ENCODE measurements at regions not wholly inside any gene's neighbourhood (a gene's known extent, or its start where the extent isn't known, plus 50 kb on each side); places are given as distances from the start of the nearest gene placed in this dataset.

DNA sequence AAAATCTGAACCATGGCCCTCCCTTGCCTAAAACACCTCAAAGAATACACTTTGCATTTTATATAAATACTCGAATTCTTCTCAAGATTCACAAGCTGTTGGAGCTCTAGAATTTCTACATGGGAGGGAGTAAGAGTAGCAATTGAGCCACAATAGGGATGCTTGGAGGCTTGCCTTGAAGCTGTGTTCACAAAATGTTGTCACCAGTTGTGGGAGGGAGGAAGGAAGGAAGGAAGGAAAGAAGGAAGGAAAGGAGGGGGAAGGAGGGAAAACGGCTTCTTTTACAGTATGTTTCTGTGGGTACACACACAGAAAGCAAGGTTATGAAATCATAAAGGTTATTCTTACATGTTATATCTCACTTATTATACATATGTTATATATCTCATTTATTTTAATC, 128.6 kb upstream of the PEG3 start:
- no peaks in the 10 kb centered on the region for H3K27me3 ChIP-seq (ENCODE audit: insufficient read depth, low read depth, low read length)
- H3K4me2 ChIP-seq (ENCODE audit: low read length): no peak overlapping the region
- TF ChIP-seq EZH2 (IDR thresholded peaks at IDR 0.05; ENCODE audit: borderline replicate concordance, insufficient read depth, low read length, poor library complexity, severe bottlenecking): no peak
- TF ChIP-seq, protein P1, sequence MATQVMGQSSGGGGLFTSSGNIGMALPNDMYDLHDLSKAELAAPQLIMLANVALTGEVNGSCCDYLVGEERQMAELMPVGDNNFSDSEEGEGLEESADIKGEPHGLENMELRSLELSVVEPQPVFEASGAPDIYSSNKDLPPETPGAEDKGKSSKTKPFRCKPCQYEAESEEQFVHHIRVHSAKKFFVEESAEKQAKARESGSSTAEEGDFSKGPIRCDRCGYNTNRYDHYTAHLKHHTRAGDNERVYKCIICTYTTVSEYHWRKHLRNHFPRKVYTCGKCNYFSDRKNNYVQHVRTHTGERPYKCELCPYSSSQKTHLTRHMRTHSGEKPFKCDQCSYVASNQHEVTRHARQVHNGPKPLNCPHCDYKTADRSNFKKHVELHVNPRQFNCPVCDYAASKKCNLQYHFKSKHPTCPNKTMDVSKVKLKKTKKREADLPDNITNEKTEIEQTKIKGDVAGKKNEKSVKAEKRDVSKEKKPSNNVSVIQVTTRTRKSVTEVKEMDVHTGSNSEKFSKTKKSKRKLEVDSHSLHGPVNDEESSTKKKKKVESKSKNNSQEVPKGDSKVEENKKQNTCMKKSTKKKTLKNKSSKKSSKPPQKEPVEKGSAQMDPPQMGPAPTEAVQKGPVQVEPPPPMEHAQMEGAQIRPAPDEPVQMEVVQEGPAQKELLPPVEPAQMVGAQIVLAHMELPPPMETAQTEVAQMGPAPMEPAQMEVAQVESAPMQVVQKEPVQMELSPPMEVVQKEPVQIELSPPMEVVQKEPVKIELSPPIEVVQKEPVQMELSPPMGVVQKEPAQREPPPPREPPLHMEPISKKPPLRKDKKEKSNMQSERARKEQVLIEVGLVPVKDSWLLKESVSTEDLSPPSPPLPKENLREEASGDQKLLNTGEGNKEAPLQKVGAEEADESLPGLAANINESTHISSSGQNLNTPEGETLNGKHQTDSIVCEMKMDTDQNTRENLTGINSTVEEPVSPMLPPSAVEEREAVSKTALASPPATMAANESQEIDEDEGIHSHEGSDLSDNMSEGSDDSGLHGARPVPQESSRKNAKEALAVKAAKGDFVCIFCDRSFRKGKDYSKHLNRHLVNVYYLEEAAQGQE (IDR thresholded peaks at IDR 0.05; ENCODE audit: borderline replicate concordance): no peak
- no peak for TF ChIP-seq MXI1 (conservative IDR thresholded peaks at IDR 0.05; ENCODE audit: poor library complexity, severe bottlenecking)
- no peak for TF ChIP-seq POLR2AphosphoS5 (IDR thresholded peaks at IDR 0.05)
- H3K9me2 ChIP-seq (ENCODE audit: insufficient read depth, low read length): no peaks in the 10 kb centered on the region
- H3K4me3 ChIP-seq (ENCODE audit: low read length): no peak overlapping the region
- no peak overlapping the region for H3K27ac ChIP-seq (ENCODE audit: low read length)
- no peak overlapping the region for H3K9ac ChIP-seq (ENCODE audit: low read length)
- H2AFZ ChIP-seq (ENCODE audit: low read depth, low read length): no peak overlapping the region
- no peaks in the 10 kb centered on the region for H4K20me1 ChIP-seq (ENCODE audit: insufficient read depth)
- no peaks in the 10 kb centered on the region for H3K9me3 ChIP-seq (ENCODE audit: low read length)
- no peaks in the 10 kb centered on the region for H3K79me2 ChIP-seq (replicated peaks; ENCODE audit: insufficient read depth, low read length)
- H3F3A ChIP-seq (ENCODE audit: insufficient read depth, low read length, poor library complexity, severe bottlenecking): no peaks in the 10 kb centered on the region
- H3K36me3 ChIP-seq (ENCODE audit: insufficient read depth, low read length): no peaks in the 10 kb centered on the region

DNA sequence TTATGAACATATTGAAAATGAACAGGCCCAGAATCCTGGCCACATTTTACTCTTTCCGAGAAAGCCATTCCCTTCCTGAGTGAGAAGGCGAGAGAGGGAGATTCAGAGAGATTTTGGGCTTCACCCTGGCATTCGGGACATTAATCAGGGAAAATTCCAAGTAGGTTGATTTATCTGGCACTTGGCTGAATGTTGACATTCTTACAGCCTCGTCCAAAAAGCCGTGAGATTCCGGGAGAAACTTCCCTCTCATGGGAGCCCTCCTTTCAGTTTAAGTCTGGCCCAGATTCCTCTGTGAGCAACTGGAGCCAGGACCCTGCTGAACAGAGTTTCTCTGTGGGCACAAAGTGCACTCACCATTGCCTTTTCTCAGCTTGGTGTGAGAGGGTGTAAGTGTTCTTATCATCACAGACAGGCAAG, 129.2 kb upstream of the PEG3 start:
- H4K20me1 ChIP-seq (ENCODE audit: insufficient read depth): no peaks in the 10 kb centered on the region
- H2AFZ ChIP-seq (ENCODE audit: low read depth, low read length): no peak overlapping the region
- H3K4me3 ChIP-seq (ENCODE audit: low read length): no peak overlapping the region
- no peaks in the 10 kb centered on the region for H3K9me3 ChIP-seq (ENCODE audit: low read length)
- no peaks in the 10 kb centered on the region for H3K79me2 ChIP-seq (replicated peaks; ENCODE audit: insufficient read depth, low read length)
- H3F3A ChIP-seq (ENCODE audit: insufficient read depth, low read length, poor library complexity, severe bottlenecking): no peaks in the 10 kb centered on the region
- H3K9ac ChIP-seq (ENCODE audit: low read length): no peak overlapping the region
- TF ChIP-seq EP300 (conservative IDR thresholded peaks at IDR 0.05; ENCODE audit: poor library complexity, severe bottlenecking) (no peak), EZH2 (IDR thresholded peaks at IDR 0.05; ENCODE audit: borderline replicate concordance, insufficient read depth, low read length, poor library complexity, severe bottlenecking) (no peak)
- TF ChIP-seq, protein P2, sequence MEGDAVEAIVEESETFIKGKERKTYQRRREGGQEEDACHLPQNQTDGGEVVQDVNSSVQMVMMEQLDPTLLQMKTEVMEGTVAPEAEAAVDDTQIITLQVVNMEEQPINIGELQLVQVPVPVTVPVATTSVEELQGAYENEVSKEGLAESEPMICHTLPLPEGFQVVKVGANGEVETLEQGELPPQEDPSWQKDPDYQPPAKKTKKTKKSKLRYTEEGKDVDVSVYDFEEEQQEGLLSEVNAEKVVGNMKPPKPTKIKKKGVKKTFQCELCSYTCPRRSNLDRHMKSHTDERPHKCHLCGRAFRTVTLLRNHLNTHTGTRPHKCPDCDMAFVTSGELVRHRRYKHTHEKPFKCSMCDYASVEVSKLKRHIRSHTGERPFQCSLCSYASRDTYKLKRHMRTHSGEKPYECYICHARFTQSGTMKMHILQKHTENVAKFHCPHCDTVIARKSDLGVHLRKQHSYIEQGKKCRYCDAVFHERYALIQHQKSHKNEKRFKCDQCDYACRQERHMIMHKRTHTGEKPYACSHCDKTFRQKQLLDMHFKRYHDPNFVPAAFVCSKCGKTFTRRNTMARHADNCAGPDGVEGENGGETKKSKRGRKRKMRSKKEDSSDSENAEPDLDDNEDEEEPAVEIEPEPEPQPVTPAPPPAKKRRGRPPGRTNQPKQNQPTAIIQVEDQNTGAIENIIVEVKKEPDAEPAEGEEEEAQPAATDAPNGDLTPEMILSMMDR (IDR thresholded peaks at IDR 0.05; ENCODE audit: poor library complexity, severe bottlenecking): no peak
- TF ChIP-seq, protein P1 (IDR thresholded peaks at IDR 0.05; ENCODE audit: borderline replicate concordance): no peak
- no peaks in the 10 kb centered on the region for H3K9me2 ChIP-seq (ENCODE audit: insufficient read depth, low read length)
- H3K4me2 ChIP-seq (ENCODE audit: low read length): no peak overlapping the region
- H3K27ac ChIP-seq (ENCODE audit: low read length): no peak overlapping the region
- no peaks in the 10 kb centered on the region for H3K27me3 ChIP-seq (ENCODE audit: insufficient read depth, low read depth, low read length)
- H3K36me3 ChIP-seq (ENCODE audit: insufficient read depth, low read length): no peaks in the 10 kb centered on the region
